SK-N-MC (cell line): ENCODE measurements at regions not wholly inside any gene's neighbourhood (a gene's known extent, or its start where the extent isn't known, plus 50 kb on each side); places are given as distances from the start of the nearest gene placed in this dataset.

Experiments used
- DNase-seq: peaks from one replicate; pipeline ENCODE4 v3.0.0-alpha.2; 2011; ENCODE audit warnings: low read depth, low spot score
- H3K27ac ChIP-seq: fragments of 200-600 bp; sonication (generic); 2 replicates; pipeline ENCODE4 v1.5.1; 2016; ENCODE audit warnings: mixed run types
- H3K36me3 ChIP-seq: fragments of 200-600 bp; sonication (generic); 2 replicates; pipeline ENCODE4 v1.6.1; 2017; ENCODE audit warnings: antibody characterized with exemption, low read length, mixed read lengths; ENCODE audit not compliant: insufficient read depth
- H3K4me3 ChIP-seq: fragments of 200-600 bp; sonication (generic); 2 replicates; pipeline ENCODE4 v1.5.1; 2016
- H3K9ac ChIP-seq: fragments of 200-600 bp; sonication (generic); 2 replicates; pipeline ENCODE4 v1.8.0; 2017; ENCODE audit warnings: mixed run types, mixed read lengths; ENCODE audit not compliant: insufficient read length
- H3K9me3 ChIP-seq: fragments of 200-600 bp; sonication (generic); 2 replicates; pipeline ENCODE4 v1.6.1; 2017; ENCODE audit warnings: low read depth, mild to moderate bottlenecking, antibody characterized with exemption, low read length, moderate library complexity, mixed read lengths
- EZH2 ChIP-seq: fragments of 200-600 bp; sonication (generic); IDR thresholded peaks from one replicate; pipeline ENCODE4 v1.6.1; 2017; ENCODE audit warnings: antibody characterized with exemption
- FOXP2 ChIP-seq: optimal IDR thresholded peaks from 2 replicates; pipeline ENCODE3; 2011; ENCODE audit warnings: mild to moderate bottlenecking, moderate library complexity; ENCODE audit not compliant: insufficient read depth; ENCODE audit errors: extremely low read length, control extremely low read depth
- POLR2AphosphoS5 ChIP-seq: IDR thresholded peaks from 2 replicates; pipeline ENCODE4 v1.6.1; 2012; ENCODE audit warnings: mild to moderate bottlenecking, low read depth, low read length, borderline replicate concordance

GRCh38 chr5:38680094-38680825 is 123.8 kb upstream of the LIFR start:
- Histone ChIP-seq H3K36me3 (no peaks in the 10 kb centered on the region), H3K9ac (no peak overlapping the region), H3K9me3 (no peaks in the 10 kb centered on the region), H3K27ac (no peak overlapping the region), H3K4me3 (no peak overlapping the region)
- TF ChIP-seq EZH2 (no peak), FOXP2 (no peak), POLR2AphosphoS5 (no peak)
- DNase-seq = no peak

GRCh38 chr5:38681029-38681706 is 124.7 kb upstream of the LIFR start:
- TF ChIP-seq POLR2AphosphoS5 (no peak), EZH2 (no peak), FOXP2 (no peak)
- no peaks in the 10 kb centered on the region for H3K36me3 ChIP-seq
- no peak for DNase-seq

GRCh38 chr5:38681966-38682365 is 125.5 kb upstream of the LIFR start:
- no peak for DNase-seq
- H3K4me3 ChIP-seq = no peak overlapping the region
- no peaks in the 10 kb centered on the region for H3K9me3 ChIP-seq
- no peak overlapping the region for H3K27ac ChIP-seq
- H3K9ac ChIP-seq = no peak overlapping the region
- H3K36me3 ChIP-seq = no peaks in the 10 kb centered on the region
- TF ChIP-seq EZH2 (no peak), POLR2AphosphoS5 (no peak), FOXP2 (no peak)

More at GRCh38 chr5:38681029-38681706, 124.7 kb upstream of the LIFR start:
- no peak overlapping the region for H3K27ac ChIP-seq
- no peak overlapping the region for H3K4me3 ChIP-seq
- no peaks in the 10 kb centered on the region for H3K9me3 ChIP-seq
- H3K9ac ChIP-seq = no peak overlapping the region

GRCh38 chr5:38686658-38687057 is 130.2 kb upstream of the LIFR start:
- H3K27ac ChIP-seq = no peak overlapping the region
- TF ChIP-seq POLR2AphosphoS5 (no peak), FOXP2 (no peak), EZH2 (no peak)
- H3K9me3 ChIP-seq = no peaks in the 10 kb centered on the region
- H3K9ac ChIP-seq = no peak overlapping the region
- DNase-seq = no peak
- H3K4me3 ChIP-seq = no peak overlapping the region
- H3K36me3 ChIP-seq = no peaks in the 10 kb centered on the region

GRCh38 chr5:38692346-38692745 is 135.9 kb upstream of the LIFR start:
- H3K27ac ChIP-seq = no peak overlapping the region
- H3K4me3 ChIP-seq = no peak overlapping the region
- TF ChIP-seq POLR2AphosphoS5 = no peak
- TF ChIP-seq EZH2 = no peak
- no peak for TF ChIP-seq FOXP2
- no peaks in the 10 kb centered on the region for H3K9me3 ChIP-seq
- no peak for DNase-seq
- no peaks in the 10 kb centered on the region for H3K36me3 ChIP-seq
- H3K9ac ChIP-seq = no peak overlapping the region

GRCh38 chr5:38692781-38693527 is 136.5 kb upstream of the LIFR start:
- Histone ChIP-seq H3K9ac (no peak overlapping the region), H3K27ac (no peak overlapping the region), H3K36me3 (no peaks in the 10 kb centered on the region), H3K4me3 (no peak overlapping the region), H3K9me3 (no peaks in the 10 kb centered on the region)
- DNase-seq = no peak
- TF ChIP-seq EZH2 = no peak
- no peak for TF ChIP-seq FOXP2
- no peak for TF ChIP-seq POLR2AphosphoS5

- H3K27ac ChIP-seq = no peak overlapping the region
- H3K4me3 ChIP-seq = no peak overlapping the region
- no peaks in the 10 kb centered on the region for H3K9me3 ChIP-seq
- H3K36me3 ChIP-seq = no peaks in the 10 kb centered on the region
- DNase-seq = no peak
- TF ChIP-seq EZH2 (no peak), FOXP2 (no peak), POLR2AphosphoS5 (no peak)
- no peak overlapping the region for H3K9ac ChIP-seq
These were observed 138.8 kb upstream of the LIFR start for GRCh38 chr5:38695021-38695958.
